MM.1S (cell line): ENCODE measurements at regions not wholly inside any gene's neighbourhood (a gene's known extent, or its start where the extent isn't known, plus 50 kb on each side); places are given as distances from the start of the nearest gene placed in this dataset.

Experiments
- CTCF ChIP-seq: fragments of 300-600 bp; sonication (generic); IDR thresholded peaks from 2 replicates; pipeline ENCODE4 v1.5.1; 2016; ENCODE audit warnings: antibody characterized with exemption, low read length, mixed read lengths
- EZH2 ChIP-seq: fragments of 300-600 bp; sonication (generic); optimal IDR thresholded peaks from 2 replicates; pipeline ENCODE3; 2017; ENCODE audit warnings: low read depth, mild to moderate bottlenecking, antibody characterized with exemption, low read length, mixed read lengths
- EZH2phosphoT487 ChIP-seq: fragments of 300-600 bp; sonication (generic); IDR thresholded peaks from 2 replicates; pipeline ENCODE4 v1.6.1; 2018; ENCODE audit warnings: antibody characterized with exemption, low read length

GRCh38 chr21:14750041-14750440, 203.9 kb upstream of the SAMSN1 start:
- no peak for TF ChIP-seq EZH2
- TF ChIP-seq CTCF: no peak
- no peak for TF ChIP-seq EZH2phosphoT487
